ENCODE measurements at regions not wholly inside any gene's neighbourhood (a gene's known extent, or its start where the extent isn't known, plus 50 kb on each side); places are given as distances from the start of the nearest gene placed in this dataset.
"Not testable (repeated sequence)": the region's sequence is repeated elsewhere in the genome, so short reads cannot be mapped to it uniquely, and the experiment has no call there.

DNA sequence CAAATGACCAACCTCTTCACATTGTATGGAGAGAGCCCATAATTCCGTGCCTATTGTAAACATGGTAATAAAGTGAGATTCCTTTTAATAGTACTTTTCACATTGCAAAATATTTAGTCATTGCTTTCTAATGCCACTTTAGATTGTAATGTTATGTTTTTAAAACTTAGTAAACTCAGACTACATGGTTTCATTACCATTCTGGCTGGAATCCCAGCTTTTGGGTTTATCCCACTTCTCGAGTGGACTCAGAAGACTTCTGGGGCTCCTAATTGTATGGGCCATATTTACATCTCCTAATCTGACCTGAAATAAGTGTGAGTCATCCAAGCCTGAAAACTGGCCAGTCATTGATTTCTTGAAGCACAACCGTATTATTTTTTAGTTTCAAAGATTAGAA lies 217.6 kb downstream of the CAAP1 start:
- Histone ChIP-seq H3K27ac (ENCODE audit: low read depth, low read length) (no peak overlapping the region), H3K9ac (ENCODE audit: low read depth in 1 of 3, low read length in 3 of 3) (no peak overlapping the region), H3K9me3 (ENCODE audit: control insufficient read depth in 3 of 3, low read length in 3 of 3) (no peaks in the 10 kb centered on the region), H3K36me3 (ENCODE audit: control insufficient read depth in 3 of 3, insufficient read depth in 3 of 3, low read length in 3 of 3) (no peaks in the 10 kb centered on the region), H3K4me3 (ENCODE audit: low read length in 3 of 3) (no peak overlapping the region), H3K27me3 (ENCODE audit: control insufficient read depth in 3 of 3, insufficient read depth in 3 of 3, low read length in 3 of 3) (no peaks in the 10 kb centered on the region), H3K4me1 (ENCODE audit: control insufficient read depth in 3 of 3, insufficient read depth in 3 of 3, low read length in 3 of 3) (no peaks in the 10 kb centered on the region)

DNA sequence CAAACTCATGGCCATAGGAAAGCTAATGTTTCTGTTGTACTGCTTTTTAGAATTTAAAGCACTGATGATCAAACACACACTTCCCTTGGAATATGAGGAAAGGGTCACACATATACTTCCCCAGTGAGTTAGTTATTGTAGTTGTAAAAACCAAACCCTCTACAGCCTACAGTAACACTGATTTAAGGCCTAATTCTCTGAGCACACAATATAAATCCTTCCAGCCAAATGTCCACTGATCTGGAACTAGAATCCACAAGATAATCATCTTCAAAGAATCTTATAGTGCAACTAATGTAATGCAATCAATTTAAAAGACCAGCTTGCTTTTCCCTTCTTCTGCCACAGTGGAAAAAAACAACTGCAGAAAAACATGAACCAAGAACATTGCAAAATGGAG lies 219.3 kb downstream of the CAAP1 start:
- Histone ChIP-seq H3K4me3 (ENCODE audit: low read length in 3 of 3) (no peak overlapping the region), H3K27ac (ENCODE audit: low read depth, low read length) (no peak overlapping the region), H3K27me3 (ENCODE audit: control insufficient read depth in 3 of 3, insufficient read depth in 3 of 3, low read length in 3 of 3) (no peaks in the 10 kb centered on the region), H3K9ac (ENCODE audit: low read depth in 1 of 3, low read length in 3 of 3) (no peak overlapping the region), H3K4me1 (ENCODE audit: control insufficient read depth in 3 of 3, insufficient read depth in 3 of 3, low read length in 3 of 3) (no peaks in the 10 kb centered on the region), H3K9me3 (ENCODE audit: control insufficient read depth in 3 of 3, low read length in 3 of 3) (no peaks in the 10 kb centered on the region), H3K36me3 (ENCODE audit: control insufficient read depth in 3 of 3, insufficient read depth in 3 of 3, low read length in 3 of 3) (no peaks in the 10 kb centered on the region)

DNA sequence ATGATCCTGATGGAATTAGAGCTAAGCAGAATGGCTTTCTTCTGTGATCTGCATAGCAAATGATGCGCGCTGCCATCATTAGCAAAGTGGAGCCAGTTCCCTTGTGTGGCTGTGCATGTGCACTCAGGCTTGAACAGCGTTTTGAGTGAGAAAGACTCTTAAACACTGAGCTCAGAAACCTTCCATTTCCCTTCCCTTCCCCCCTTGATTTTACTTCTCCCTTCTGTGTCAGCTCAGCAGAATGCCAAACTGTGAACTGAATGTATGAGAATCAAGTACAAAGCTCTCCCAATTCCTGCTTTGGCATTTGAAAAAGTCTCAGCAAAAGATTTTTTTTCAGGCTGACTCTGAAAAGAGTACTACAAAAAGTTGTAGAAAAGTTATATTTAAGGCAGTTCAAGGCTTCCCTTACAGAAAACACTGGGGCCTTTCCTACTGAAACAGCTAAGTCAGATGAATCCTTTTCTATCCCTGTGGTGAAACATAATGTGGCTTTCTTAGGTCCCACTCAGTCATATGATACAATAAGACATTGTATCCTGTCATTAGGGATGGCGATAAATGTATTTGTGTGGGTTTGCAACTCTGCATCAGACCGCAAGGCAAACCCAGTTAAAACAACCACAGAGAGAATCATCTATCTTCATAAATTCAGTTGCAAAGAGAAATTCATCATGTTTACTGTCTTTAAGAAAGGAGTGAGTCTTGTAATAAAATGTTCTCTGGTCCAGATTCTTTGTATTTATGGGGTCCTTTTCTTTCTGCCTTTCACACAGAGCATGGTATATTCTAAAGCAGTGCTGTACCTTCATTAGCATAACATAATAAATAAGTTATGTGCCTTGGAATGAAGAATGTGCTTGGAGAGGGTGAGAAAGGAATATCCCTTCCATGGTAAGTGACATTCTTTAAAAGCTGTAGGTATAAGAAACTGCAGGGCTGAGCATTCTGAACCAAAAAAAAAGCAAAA lies 222.6 kb downstream of the CAAP1 start:
- no peak overlapping the region for H3K27ac ChIP-seq (ENCODE audit: low read depth, low read length)

DNA sequence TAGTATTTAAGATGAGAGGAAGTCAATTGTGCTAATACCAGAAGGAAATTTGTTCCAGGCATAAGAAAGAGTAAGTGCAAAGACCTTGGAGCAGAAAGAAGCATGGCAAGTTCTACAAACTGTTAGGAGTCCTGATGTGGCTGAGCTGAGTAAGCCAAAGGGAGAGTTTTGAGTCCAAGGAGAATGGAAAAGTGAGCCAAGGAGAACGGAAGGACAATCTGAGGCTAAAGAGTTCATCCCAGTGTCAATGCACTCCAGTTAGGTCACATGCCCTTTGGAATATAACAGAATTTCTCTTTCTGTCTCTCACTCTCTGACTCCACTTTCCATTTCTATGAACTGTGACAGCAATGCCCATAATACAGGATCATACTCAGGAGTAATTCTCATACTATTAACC lies 224.7 kb downstream of the CAAP1 start:
- Histone ChIP-seq H3K36me3 (ENCODE audit: control insufficient read depth in 3 of 3, insufficient read depth in 3 of 3, low read length in 3 of 3) (no peaks in the 10 kb centered on the region), H3K4me3 (ENCODE audit: low read length in 3 of 3) (no peak overlapping the region), H3K9ac (ENCODE audit: low read depth in 1 of 3, low read length in 3 of 3) (no peak overlapping the region), H3K27me3 (ENCODE audit: control insufficient read depth in 3 of 3, insufficient read depth in 3 of 3, low read length in 3 of 3) (no peaks in the 10 kb centered on the region), H3K27ac (ENCODE audit: low read depth, low read length) (no peak overlapping the region), H3K4me1 (ENCODE audit: control insufficient read depth in 3 of 3, insufficient read depth in 3 of 3, low read length in 3 of 3) (no peaks in the 10 kb centered on the region), H3K9me3 (ENCODE audit: control insufficient read depth in 3 of 3, low read length in 3 of 3) (no peaks in the 10 kb centered on the region)

More for the DNA sequence above, 222.6 kb downstream of the CAAP1 start:
- Histone ChIP-seq H3K36me3 (ENCODE audit: control insufficient read depth in 3 of 3, insufficient read depth in 3 of 3, low read length in 3 of 3) (no peaks in the 10 kb centered on the region), H3K4me3 (ENCODE audit: low read length in 3 of 3) (no peak overlapping the region), H3K27me3 (ENCODE audit: control insufficient read depth in 3 of 3, insufficient read depth in 3 of 3, low read length in 3 of 3) (no peaks in the 10 kb centered on the region), H3K4me1 (ENCODE audit: control insufficient read depth in 3 of 3, insufficient read depth in 3 of 3, low read length in 3 of 3) (no peaks in the 10 kb centered on the region), H3K9me3 (ENCODE audit: control insufficient read depth in 3 of 3, low read length in 3 of 3) (no peaks in the 10 kb centered on the region), H3K9ac (ENCODE audit: low read depth in 1 of 3, low read length in 3 of 3) (no peak overlapping the region)

DNA sequence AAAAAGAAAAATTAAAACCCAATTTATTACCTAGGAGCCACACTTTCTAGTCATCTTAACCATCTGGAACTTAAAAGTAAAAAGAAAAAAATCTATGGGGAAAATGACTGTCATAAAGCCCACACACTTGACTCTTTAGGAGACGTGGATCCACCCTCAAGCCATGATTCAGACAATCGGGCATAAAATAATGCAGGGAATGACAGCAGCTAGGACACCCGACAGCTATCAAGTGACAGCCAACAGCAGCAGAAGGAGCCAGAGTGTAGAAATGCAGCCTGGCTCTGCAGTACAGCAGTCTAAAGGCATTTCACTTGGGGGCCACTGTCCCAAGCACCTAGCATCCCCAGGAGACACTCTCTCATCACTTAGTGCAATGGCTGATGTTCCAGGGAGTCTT lies 226.9 kb downstream of the CAAP1 start:
- Histone ChIP-seq H3K9ac (ENCODE audit: low read depth in 1 of 3, low read length in 3 of 3) (no peak overlapping the region), H3K27ac (ENCODE audit: low read depth, low read length) (no peak overlapping the region)

DNA sequence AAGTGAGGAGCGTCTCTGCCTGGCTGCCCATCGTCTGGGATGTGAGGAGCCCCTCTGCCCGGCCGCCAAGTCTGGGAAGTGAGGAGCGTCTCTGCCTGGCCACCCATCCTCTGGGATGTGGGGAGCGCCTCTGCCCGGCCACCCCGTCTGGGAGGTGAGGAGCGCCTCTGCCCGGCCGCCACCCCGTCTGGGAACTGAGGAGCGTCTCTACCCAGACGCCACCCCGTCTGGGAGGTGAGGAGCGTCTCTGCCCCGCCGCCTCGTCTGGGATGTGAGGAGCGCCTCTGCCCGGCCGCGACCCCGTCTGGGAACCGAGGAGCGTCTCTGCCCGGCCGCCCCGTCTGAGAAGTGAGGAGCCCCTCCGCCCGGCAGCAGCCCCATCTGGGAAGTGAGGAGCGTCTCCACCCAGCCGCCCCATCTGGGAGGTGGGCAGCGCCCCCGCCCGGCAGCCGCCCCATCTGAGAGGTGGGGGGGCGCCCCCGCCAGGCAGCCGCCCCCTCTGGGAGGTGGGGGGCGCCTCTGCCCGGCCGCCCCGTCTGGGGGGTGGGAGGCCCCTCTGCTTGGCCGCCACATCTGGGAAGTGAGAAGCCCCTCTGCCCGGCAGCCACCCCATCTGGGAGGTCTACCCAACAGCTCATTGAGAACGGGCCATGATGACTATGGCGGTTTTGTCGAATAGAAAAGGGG lies 228.4 kb downstream of the CAAP1 start:
- not testable (repeated sequence) for H3K36me3 ChIP-seq (ENCODE audit: control insufficient read depth in 3 of 3, insufficient read depth in 3 of 3, low read length in 3 of 3); H3K4me3 ChIP-seq (ENCODE audit: low read length in 3 of 3); H3K9ac ChIP-seq (ENCODE audit: low read depth in 1 of 3, low read length in 3 of 3); H3K27ac ChIP-seq (ENCODE audit: low read depth, low read length); H3K27me3 ChIP-seq (ENCODE audit: control insufficient read depth in 3 of 3, insufficient read depth in 3 of 3, low read length in 3 of 3); H3K4me1 ChIP-seq (ENCODE audit: control insufficient read depth in 3 of 3, insufficient read depth in 3 of 3, low read length in 3 of 3); H3K9me3 ChIP-seq (ENCODE audit: control insufficient read depth in 3 of 3, low read length in 3 of 3)

More for the DNA sequence above, 226.9 kb downstream of the CAAP1 start:
- Histone ChIP-seq H3K36me3 (ENCODE audit: control insufficient read depth in 3 of 3, insufficient read depth in 3 of 3, low read length in 3 of 3) (no peaks in the 10 kb centered on the region), H3K4me3 (ENCODE audit: low read length in 3 of 3) (no peak overlapping the region), H3K4me1 (ENCODE audit: control insufficient read depth in 3 of 3, insufficient read depth in 3 of 3, low read length in 3 of 3) (no peaks in the 10 kb centered on the region), H3K27me3 (ENCODE audit: control insufficient read depth in 3 of 3, insufficient read depth in 3 of 3, low read length in 3 of 3) (no peaks in the 10 kb centered on the region), H3K9me3 (ENCODE audit: control insufficient read depth in 3 of 3, low read length in 3 of 3) (no peaks in the 10 kb centered on the region)

DNA sequence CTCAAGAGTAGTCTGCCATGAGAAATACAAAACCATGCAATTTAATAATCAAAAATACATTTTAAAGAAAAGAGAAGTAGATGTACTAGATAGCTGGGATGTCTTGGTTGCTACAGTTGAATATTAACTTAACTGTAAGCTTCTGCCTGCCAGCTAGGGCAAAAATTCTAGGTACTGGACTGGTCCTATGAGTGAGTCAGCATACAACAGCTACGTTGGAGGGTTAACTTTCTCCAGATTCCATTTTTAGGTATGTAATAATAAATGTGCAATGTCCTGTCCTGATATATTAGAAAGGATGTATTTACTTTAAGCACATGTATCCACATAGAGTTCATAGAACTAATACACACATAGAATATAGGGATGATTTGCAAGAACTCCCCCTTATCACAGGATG lies 230.1 kb downstream of the CAAP1 start:
- Histone ChIP-seq H3K36me3 (ENCODE audit: control insufficient read depth in 3 of 3, insufficient read depth in 3 of 3, low read length in 3 of 3) (no peaks in the 10 kb centered on the region), H3K9me3 (ENCODE audit: control insufficient read depth in 3 of 3, low read length in 3 of 3) (no peaks in the 10 kb centered on the region), H3K4me1 (ENCODE audit: control insufficient read depth in 3 of 3, insufficient read depth in 3 of 3, low read length in 3 of 3) (no peaks in the 10 kb centered on the region), H3K9ac (ENCODE audit: low read depth in 1 of 3, low read length in 3 of 3) (no peak overlapping the region), H3K27me3 (ENCODE audit: control insufficient read depth in 3 of 3, insufficient read depth in 3 of 3, low read length in 3 of 3) (no peaks in the 10 kb centered on the region), H3K27ac (ENCODE audit: low read depth, low read length) (no peak overlapping the region), H3K4me3 (ENCODE audit: low read length in 3 of 3) (no peak overlapping the region)

DNA sequence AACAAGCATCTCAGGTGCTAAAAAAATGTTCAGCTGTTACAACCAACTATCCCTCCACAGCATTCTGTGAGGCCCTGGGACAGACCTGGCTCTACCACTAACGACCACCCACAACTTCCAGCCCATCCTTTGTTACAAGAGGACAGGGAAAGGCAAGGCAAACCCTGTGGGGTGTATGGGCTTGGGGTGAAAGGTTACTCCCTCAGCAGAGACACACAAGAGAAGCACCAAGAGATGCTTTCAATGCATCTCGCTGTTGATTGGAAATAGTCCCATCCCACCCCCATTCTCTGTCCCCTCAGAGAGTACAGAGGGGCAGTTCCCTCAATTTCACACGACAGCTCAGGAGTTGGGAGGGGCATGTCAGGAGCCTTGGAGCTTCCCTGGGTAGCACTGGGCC lies 234.1 kb downstream of the CAAP1 start:
- Histone ChIP-seq H3K9ac (ENCODE audit: low read depth in 1 of 3, low read length in 3 of 3) (no peak overlapping the region), H3K36me3 (ENCODE audit: control insufficient read depth in 3 of 3, insufficient read depth in 3 of 3, low read length in 3 of 3) (no peaks in the 10 kb centered on the region), H3K9me3 (ENCODE audit: control insufficient read depth in 3 of 3, low read length in 3 of 3) (no peaks in the 10 kb centered on the region)

DNA sequence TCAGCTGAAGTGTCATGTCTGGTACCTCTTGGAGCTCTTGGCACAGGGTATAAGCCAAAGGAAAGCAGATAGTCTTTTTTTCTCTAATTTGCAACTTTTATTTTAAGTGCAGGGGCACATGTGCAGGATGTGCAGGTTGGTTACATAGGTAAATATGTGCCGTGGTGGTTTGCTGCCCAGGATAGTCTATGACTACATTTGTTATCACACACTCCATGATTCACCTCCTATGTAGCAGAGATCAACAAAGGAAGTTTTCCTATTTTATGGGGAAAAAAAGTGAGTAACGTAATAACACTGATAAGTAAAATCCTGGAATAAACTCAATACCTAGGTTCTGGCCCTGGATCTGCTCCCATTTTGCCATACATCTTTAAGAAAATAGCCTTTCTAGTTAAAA lies 234.6 kb downstream of the CAAP1 start:
- Histone ChIP-seq H3K4me1 (ENCODE audit: control insufficient read depth in 3 of 3, insufficient read depth in 3 of 3, low read length in 3 of 3) (peaks cover 0 to 3% (median 0%) of the 10 kb centered on the region in 3 donors), H3K4me3 (ENCODE audit: low read length in 3 of 3) (no peak overlapping the region), H3K27ac (ENCODE audit: low read depth, low read length) (no peak overlapping the region)

More for the DNA sequence above, 234.1 kb downstream of the CAAP1 start:
- H3K27me3 ChIP-seq (ENCODE audit: control insufficient read depth in 3 of 3, insufficient read depth in 3 of 3, low read length in 3 of 3) = peaks cover 0 to 3% (median 0%) of the 10 kb centered on the region in 3 donors
- H3K27ac ChIP-seq (ENCODE audit: low read depth, low read length) = no peak overlapping the region
- no peak overlapping the region for H3K4me3 ChIP-seq (ENCODE audit: low read length in 3 of 3)
- H3K4me1 ChIP-seq (ENCODE audit: control insufficient read depth in 3 of 3, insufficient read depth in 3 of 3, low read length in 3 of 3) = peaks cover 0 to 3% (median 0%) of the 10 kb centered on the region in 3 donors

More for the DNA sequence above, 234.6 kb downstream of the CAAP1 start:
- H3K9ac ChIP-seq (ENCODE audit: low read depth in 1 of 3, low read length in 3 of 3) = no peak overlapping the region
- no peaks in the 10 kb centered on the region for H3K36me3 ChIP-seq (ENCODE audit: control insufficient read depth in 3 of 3, insufficient read depth in 3 of 3, low read length in 3 of 3)
- no peaks in the 10 kb centered on the region for H3K9me3 ChIP-seq (ENCODE audit: control insufficient read depth in 3 of 3, low read length in 3 of 3)
- peaks cover 0 to 3% (median 0%) of the 10 kb centered on the region in 3 donors for H3K27me3 ChIP-seq (ENCODE audit: control insufficient read depth in 3 of 3, insufficient read depth in 3 of 3, low read length in 3 of 3)

All from skeletal muscle tissue (tissue), 3 donors.